Endodermal cell (in vitro differentiated cells): ENCODE measurements at regions not wholly inside any gene's neighbourhood (a gene's known extent, or its start where the extent isn't known, plus 50 kb on each side); places are given as distances from the start of the nearest gene placed in this dataset.

ENCODE experiments used
- DNase-seq: peaks from one replicate; pipeline ENCODE4 v3.0.0-alpha.2; 2017
- H3K27ac ChIP-seq: 2 replicates; pipeline ENCODE4 v1.5.1; 2013; ENCODE audit warnings: mild to moderate bottlenecking, low read depth, low read length, moderate library complexity
- H3K27me3 ChIP-seq: 2 replicates; pipeline ENCODE4 v1.6.1; 2013; ENCODE audit warnings: mild to moderate bottlenecking, low read length, moderate library complexity; ENCODE audit not compliant: insufficient read depth, control insufficient read depth, poor library complexity, severe bottlenecking
- H3K36me3 ChIP-seq: 2 replicates; pipeline ENCODE4 v1.7.0; 2013; ENCODE audit warnings: mild to moderate bottlenecking, low read length, moderate library complexity; ENCODE audit not compliant: control insufficient read depth, insufficient read depth
- H3K4me1 ChIP-seq: one replicate; pipeline ENCODE4 v1.7.0; 2013; ENCODE audit warnings: low read length; ENCODE audit not compliant: control insufficient read depth, insufficient read depth
- H3K4me3 ChIP-seq: 2 replicates; pipeline ENCODE4 v1.5.1; 2013; ENCODE audit warnings: mild to moderate bottlenecking, low read length, moderate library complexity
- H3K9ac ChIP-seq: 2 replicates; pipeline ENCODE4 v1.6.1; 2013; ENCODE audit warnings: mild to moderate bottlenecking, low read length, moderate library complexity; ENCODE audit not compliant: poor library complexity, severe bottlenecking; ENCODE audit errors: extremely low read depth
- H3K9me3 ChIP-seq: 2 replicates; pipeline ENCODE4 v1.6.1; 2013; ENCODE audit warnings: mild to moderate bottlenecking, low read length, moderate library complexity; ENCODE audit not compliant: control insufficient read depth
- H3K27ac Mint-ChIP-seq: 2 replicates; pipeline ENCODE4 v1.8.0; 2020; ENCODE audit warnings: mixed read lengths
- H3K27me3 Mint-ChIP-seq: 2 replicates; pipeline ENCODE4 v1.8.0; 2021; ENCODE audit warnings: mild to moderate bottlenecking, mixed read lengths; ENCODE audit not compliant: insufficient read depth
- H3K36me3 Mint-ChIP-seq: 2 replicates; pipeline ENCODE4 v1.8.0; 2020; ENCODE audit warnings: low read depth, mixed read lengths
- H3K4me1 Mint-ChIP-seq: 2 replicates; pipeline ENCODE4 v1.8.0; 2020; ENCODE audit warnings: mixed read lengths
- H3K4me3 Mint-ChIP-seq: 2 replicates; pipeline ENCODE4 v1.8.0; 2020; ENCODE audit warnings: mild to moderate bottlenecking, moderate library complexity, mixed read lengths
- H3K9me3 Mint-ChIP-seq: 2 replicates; pipeline ENCODE4 v1.8.0; 2020; ENCODE audit warnings: mild to moderate bottlenecking, mixed read lengths
- CTCF ChIP-seq: fragments of 200-600 bp; sonication (generic); conservative IDR thresholded peaks from 2 replicates; pipeline ENCODE4 v1.5.0; 2021; ENCODE audit warnings: antibody characterized with exemption, mild to moderate bottlenecking
- WGBS, 2 experiments: methylation state at CpG; one replicate each; pipeline versions ENCODE4 v1.1.5 to v1.1.7; 2013; ENCODE audit warnings: missing lambda C conversion rate in 2 of 2, mixed read lengths in 1 of 2; ENCODE audit not compliant: insufficient coverage in 1 of 2, insufficient read length in 1 of 2; 5-methylcytosine and 5-hydroxymethylcytosine counted together

GRCh38 chr2:204205082-204205481 lies 268.5 kb downstream of the ICOS start:
- H3K36me3 ChIP-seq = no peaks in the 10 kb centered on the region
- H3K4me3 Mint-ChIP-seq = no peak overlapping the region
- no peaks in the 10 kb centered on the region for H3K36me3 Mint-ChIP-seq
- H3K9me3 ChIP-seq = no peaks in the 10 kb centered on the region
- H3K27me3 Mint-ChIP-seq = peaks cover 8% of the 10 kb centered on the region
- 39 to 58% methylated on average over 6 of the region's 6 CpGs for WGBS, 2 experiments
- no peak overlapping the region for H3K9ac ChIP-seq
- H3K27me3 ChIP-seq = no peaks in the 10 kb centered on the region
- no peak for TF ChIP-seq CTCF
- no peak overlapping the region for H3K27ac Mint-ChIP-seq
- peaks cover 8% of the 10 kb centered on the region for H3K4me1 ChIP-seq
- H3K9me3 Mint-ChIP-seq = no peaks in the 10 kb centered on the region
- H3K4me1 Mint-ChIP-seq = peaks cover 24% of the 10 kb centered on the region
- no peak overlapping the region for H3K4me3 ChIP-seq
- DNase-seq = peak; percentile 58
- H3K27ac ChIP-seq = no peak overlapping the region

- DNase-seq = peak; percentile 93
- Mint-ChIP-seq H3K36me3 (no peaks in the 10 kb centered on the region), H3K27ac (peak overlapping the region; percentile 22)
Observed at GRCh38 chr2:204205538-204205937, 269.0 kb downstream of the ICOS start.

GRCh38 chr2:204207866-204208265 lies 271.3 kb downstream of the ICOS start:
- no peak overlapping the region for H3K27ac Mint-ChIP-seq
- Histone ChIP-seq H3K4me3 (no peak overlapping the region), H3K36me3 (no peaks in the 10 kb centered on the region), H3K9ac (no peak overlapping the region), H3K4me1 (peaks cover 8% of the 10 kb centered on the region), H3K27ac (no peak overlapping the region), H3K9me3 (peaks cover under 1% of the 10 kb centered on the region), H3K27me3 (no peaks in the 10 kb centered on the region)
- peaks cover 24% of the 10 kb centered on the region for H3K4me1 Mint-ChIP-seq
- DNase-seq = no peak
- H3K27me3 Mint-ChIP-seq = peaks cover 8% of the 10 kb centered on the region
- H3K4me3 Mint-ChIP-seq = no peak overlapping the region
- H3K36me3 Mint-ChIP-seq = no peaks in the 10 kb centered on the region
- no peak for TF ChIP-seq CTCF
- peaks cover 2% of the 10 kb centered on the region for H3K9me3 Mint-ChIP-seq
- 100% methylated on average over 1 of the region's 1 CpG for WGBS, 2 experiments

More at GRCh38 chr2:204205538-204205937, 269.0 kb downstream of the ICOS start:
- Histone ChIP-seq H3K9ac (no peak overlapping the region), H3K4me1 (peaks cover 8% of the 10 kb centered on the region), H3K4me3 (no peak overlapping the region), H3K9me3 (no peaks in the 10 kb centered on the region), H3K27ac (no peak overlapping the region), H3K36me3 (no peaks in the 10 kb centered on the region), H3K27me3 (no peaks in the 10 kb centered on the region)
- no peak for TF ChIP-seq CTCF
- Mint-ChIP-seq H3K4me3 (no peak overlapping the region), H3K4me1 (peaks cover 24% of the 10 kb centered on the region), H3K27me3 (peaks cover 8% of the 10 kb centered on the region), H3K9me3 (no peaks in the 10 kb centered on the region)
- WGBS, 2 experiments = 4 to 8% methylated on average over 4 to 7 of the region's 7 CpGs
